H1 (cell line): ENCODE measurements at regions not wholly inside any gene's neighbourhood (a gene's known extent, or its start where the extent isn't known, plus 50 kb on each side); places are given as distances from the start of the nearest gene placed in this dataset.

ENCODE experiments used
- CTCF ChIA-PET: fragments of 300-600 bp; sonication (Branson Sonifier 250); formaldehyde crosslinking; loops from one replicate; lab custom pipeline; 2021; ENCODE audit not compliant: partially characterized antibody; lab: Charles Lee
- POLR2A ChIA-PET: fragments of 300-600 bp; sonication (Branson Sonifier 250); formaldehyde crosslinking; loops from one replicate; lab custom pipeline; 2021; ENCODE audit warnings: inconsistent platforms; ENCODE audit not compliant: partially characterized antibody; lab: Charles Lee
- DNase-seq, 2 experiments: peaks; one replicate each; pipeline versions ENCODE4 v3.0.0 to v3.0.0-alpha.2; 2010 to 2022; ENCODE audit warnings: low spot score in 2 of 2, low read depth in 1 of 2, mixed read lengths in 1 of 2
- FAIRE-seq: peaks from 2 replicates; lab custom pipeline; 2011; peaks lifted over from hg19 to GRCh38; lab: Jason Lieb, UNC
- H2AFZ ChIP-seq: 2 replicates; pipeline ENCODE4 v1.8.1; 2012; ENCODE audit warnings: low read length, inconsistent platforms
- H2AK5ac ChIP-seq: 2 replicates; pipeline ENCODE4 v1.6.1; 2013; ENCODE audit warnings: low read depth, low read length
- H2BK120ac ChIP-seq: replicated peaks from 2 replicates; pipeline ENCODE3; 2013; ENCODE audit warnings: low read depth, low read length, inconsistent platforms
- H2BK12ac ChIP-seq: 2 replicates; pipeline ENCODE4 v1.6.1; 2013; ENCODE audit warnings: low read depth, low read length
- H2BK15ac ChIP-seq: 2 replicates; pipeline ENCODE4 v1.6.1; 2013; ENCODE audit warnings: low read length
- H2BK20ac ChIP-seq: 2 replicates; pipeline ENCODE4 v1.6.1; 2013; ENCODE audit warnings: low read length
- H2BK5ac ChIP-seq: 2 replicates; pipeline ENCODE4 v1.6.1; 2013; ENCODE audit warnings: low read depth, low read length
- H3K14ac ChIP-seq: 2 replicates; pipeline ENCODE4 v1.6.1; 2013; ENCODE audit warnings: inconsistent platforms; ENCODE audit not compliant: insufficient read length
- H3K18ac ChIP-seq: 2 replicates; pipeline ENCODE4 v1.6.1; 2013; ENCODE audit warnings: low read length; ENCODE audit errors: extremely low read depth
- H3K23ac ChIP-seq: 2 replicates; pipeline ENCODE4 v1.6.1; 2013; ENCODE audit warnings: inconsistent platforms; ENCODE audit not compliant: insufficient read length
- H3K23me2 ChIP-seq: 2 replicates; pipeline ENCODE4 v1.6.1; 2013; ENCODE audit warnings: low read depth, low read length
- H3K27ac ChIP-seq: 2 replicates; pipeline ENCODE4 v1.6.1; 2011; ENCODE audit warnings: low read depth, low read length, inconsistent platforms
- H3K27me3 ChIP-seq, 4 experiments: replicated peaks in 1 of 4; 1 replicate in 1 of 4; 2 replicates in 3 of 4; pipeline versions ENCODE4 v1.6.1 to v1.8.1; 2011 to 2013; ENCODE audit warnings: low read length in 3 of 4, mild to moderate bottlenecking in 3 of 4, inconsistent platforms in 2 of 4, mixed read lengths in 2 of 4, moderate library complexity in 1 of 4; ENCODE audit not compliant: control insufficient read depth in 3 of 4, insufficient read depth in 3 of 4; ENCODE audit errors: extremely low read depth in 1 of 4
- H3K36me3 ChIP-seq, 4 experiments: 2 replicates each; pipeline versions ENCODE4 v1.6.1 to v1.8.1; 2011 to 2013; ENCODE audit warnings: mild to moderate bottlenecking in 4 of 4, low read length in 3 of 4, moderate library complexity in 2 of 4, control low read depth in 1 of 4, inconsistent platforms in 1 of 4; ENCODE audit not compliant: insufficient read depth in 4 of 4, control insufficient read depth in 2 of 4
- H3K4ac ChIP-seq: replicated peaks from 2 replicates; pipeline ENCODE3; 2013; ENCODE audit warnings: low read length, low read depth, mixed read lengths, inconsistent platforms; ENCODE audit not compliant: insufficient read length
- H3K4me1 ChIP-seq, 4 experiments: replicated peaks in 1 of 4; 1 replicate in 1 of 4; 2 replicates in 3 of 4; pipeline versions ENCODE4 v1.6.1 to v1.8.1; 2011 to 2013; ENCODE audit warnings: low read length in 3 of 4, inconsistent platforms in 2 of 4, mixed read lengths in 1 of 4; ENCODE audit not compliant: insufficient read depth in 4 of 4, control insufficient read depth in 3 of 4
- H3K4me2 ChIP-seq, 2 experiments: 2 replicates each; pipeline versions ENCODE4 v1.6.1 to v1.8.1; 2011 to 2013; ENCODE audit warnings: low read depth in 2 of 2, low read length in 2 of 2, control low read depth in 1 of 2, inconsistent platforms in 1 of 2, mild to moderate bottlenecking in 1 of 2; ENCODE audit not compliant: insufficient read depth in 1 of 2
- H3K4me3 ChIP-seq, 4 experiments: fragments of 200-600, 300-600 bp in 1 of 4; sonication (generic), shearing (Covaris generic), sonication (Bioruptor Twin) in 1 of 4; 2 replicates each; pipeline versions ENCODE4 v1.5.1 to v1.8.1; 2011 to 2016; ENCODE audit warnings: low read length in 4 of 4, low read depth in 3 of 4, control low read depth in 2 of 4, inconsistent platforms in 2 of 4, mild to moderate bottlenecking in 2 of 4, mixed read lengths in 1 of 4, moderate library complexity in 1 of 4; ENCODE audit not compliant: insufficient read depth in 2 of 4; ENCODE audit errors: extremely low read depth in 1 of 4
- H3K56ac ChIP-seq: replicated peaks from 2 replicates; pipeline ENCODE3; 2013; ENCODE audit warnings: low read depth, mild to moderate bottlenecking, mixed read lengths, low read length, inconsistent platforms; ENCODE audit not compliant: insufficient read length
- H3K79me1 ChIP-seq: 2 replicates; pipeline ENCODE4 v1.6.1; 2013; ENCODE audit warnings: low read depth, low read length, control low read depth
- H3K79me2 ChIP-seq, 2 experiments: 2 replicates each; pipeline versions ENCODE4 v1.6.1 to v1.8.1; 2012 to 2013; ENCODE audit warnings: low read length in 2 of 2, mild to moderate bottlenecking in 2 of 2, inconsistent platforms in 1 of 2; ENCODE audit not compliant: insufficient read depth in 2 of 2, control insufficient read depth in 1 of 2
- H3K9ac ChIP-seq, 4 experiments: replicated peaks in 1 of 4; 1 replicate in 1 of 4; 2 replicates in 3 of 4; pipeline versions ENCODE4 v1.6.1 to v1.8.1; 2011 to 2013; ENCODE audit warnings: low read depth in 3 of 4, low read length in 3 of 4, control low read depth in 2 of 4, mild to moderate bottlenecking in 2 of 4, moderate library complexity in 2 of 4, inconsistent platforms in 1 of 4; ENCODE audit errors: extremely low read depth in 1 of 4
- H3K9me3 ChIP-seq, 2 experiments: 2 replicates each; pipeline versions ENCODE4 v1.6.1 to v1.8.1; 2012 to 2013; ENCODE audit warnings: mild to moderate bottlenecking in 2 of 2, moderate library complexity in 2 of 2, control low read depth in 1 of 2, inconsistent platforms in 1 of 2, low read depth in 1 of 2, low read length in 1 of 2, mixed read lengths in 1 of 2; ENCODE audit not compliant: insufficient read depth in 2 of 2
- H4K20me1 ChIP-seq, 2 experiments: replicated peaks in 1 of 2; 2 replicates each; pipeline versions ENCODE3 to v1.8.1; 2011 to 2013; ENCODE audit warnings: inconsistent platforms in 2 of 2, low read length in 2 of 2, mild to moderate bottlenecking in 1 of 2; ENCODE audit not compliant: insufficient read depth in 2 of 2, control insufficient read depth in 1 of 2
- H4K5ac ChIP-seq: 2 replicates; pipeline ENCODE4 v1.6.1; 2013; ENCODE audit warnings: low read length, low read depth, mixed read lengths, inconsistent platforms; ENCODE audit not compliant: insufficient read length
- H4K8ac ChIP-seq: 2 replicates; pipeline ENCODE4 v1.8.0; 2013; ENCODE audit warnings: mild to moderate bottlenecking, moderate library complexity, low read length, inconsistent platforms; ENCODE audit not compliant: insufficient read depth; ENCODE audit errors: extremely low read depth
- H4K91ac ChIP-seq: replicated peaks from 2 replicates; pipeline ENCODE3; 2013; ENCODE audit warnings: low read length, mixed read lengths, inconsistent platforms; ENCODE audit not compliant: insufficient read length
- KDM4A ChIP-seq: IDR thresholded peaks from one replicate; pipeline ENCODE4 v1.7.1; 2012; ENCODE audit warnings: low read depth, mild to moderate bottlenecking, moderate library complexity, low read length, inconsistent platforms; ENCODE audit not compliant: severe bottlenecking
- MAFK ChIP-seq: IDR thresholded peaks from 2 replicates; pipeline ENCODE4 v1.6.1; 2012; ENCODE audit warnings: low read depth, mild to moderate bottlenecking, improper control_type of control experiment, low read length
- POLR2AphosphoS5 ChIP-seq: IDR thresholded peaks from 2 replicates; pipeline ENCODE4 v1.6.1; 2011; ENCODE audit warnings: low read depth, low read length
- TEAD4 ChIP-seq: IDR thresholded peaks from 2 replicates; pipeline ENCODE4 v1.6.1; 2012; ENCODE audit warnings: low read depth, low read length, inconsistent platforms, mixed read lengths
- WGBS, 2 experiments: shearing (Covaris generic) in 1 of 2; methylation state at CpG; one replicate each; pipeline versions ENCODE4 v1.1.6 to v1.1.7; 2013 to 2015; ENCODE audit warnings: low lambda C conversion rate in 2 of 2, mixed read lengths in 2 of 2, inconsistent platforms in 1 of 2, low coverage in 1 of 2, missing lambda C conversion rate in 1 of 2; ENCODE audit not compliant: insufficient replicate concordance in 2 of 2, insufficient coverage in 1 of 2, insufficient read length in 1 of 2; ENCODE audit errors: extremely low coverage in 1 of 2, missing lambda C conversion rate in 1 of 2; 5-methylcytosine and 5-hydroxymethylcytosine counted together
- TF ChIP-seq, protein P1 (sequence below), 3 experiments: IDR thresholded peaks; 1 replicate in 2 of 3; 2 replicates in 1 of 3; pipeline versions ENCODE4 v1.5.1 to v1.6.1; 2011; ENCODE audit warnings: low read length in 3 of 3, mild to moderate bottlenecking in 3 of 3, inconsistent platforms in 2 of 3, low read depth in 1 of 3, moderate library complexity in 1 of 3; ENCODE audit not compliant: insufficient read depth in 1 of 3; ENCODE audit errors: control extremely low read depth in 1 of 3

- Histone ChIP-seq H3K79me2 (no peaks in the 10 kb centered on the region), H2BK120ac (no peak overlapping the region), H3K23me2 (no peaks in the 10 kb centered on the region), H3K9me3 (no peaks in the 10 kb centered on the region), H3K14ac (no peak overlapping the region), H2BK20ac (no peak overlapping the region), H2AFZ (no peak overlapping the region), H4K5ac (no peak overlapping the region), H2BK15ac (no peak overlapping the region), H3K56ac (no peak overlapping the region), H4K91ac (no peak overlapping the region), H3K9ac (no peak overlapping the region), H4K8ac (no peak overlapping the region), H3K23ac (no peak overlapping the region), H3K4me2 (no peak overlapping the region), H3K4me3 (no peak overlapping the region), H2BK12ac (no peak overlapping the region), H4K20me1 (no peaks in the 10 kb centered on the region), H2BK5ac (no peak overlapping the region), H3K27me3 (no peaks in the 10 kb centered on the region)
- no peak for DNase-seq
- no peak for FAIRE-seq
- POLR2A ChIA-PET = no interaction called here
- TF ChIP-seq POLR2AphosphoS5 = no peak
- peak; percentile 80 for TF ChIP-seq MAFK
- TF ChIP-seq TEAD4 = no peak
- TF ChIP-seq, protein P1, sequence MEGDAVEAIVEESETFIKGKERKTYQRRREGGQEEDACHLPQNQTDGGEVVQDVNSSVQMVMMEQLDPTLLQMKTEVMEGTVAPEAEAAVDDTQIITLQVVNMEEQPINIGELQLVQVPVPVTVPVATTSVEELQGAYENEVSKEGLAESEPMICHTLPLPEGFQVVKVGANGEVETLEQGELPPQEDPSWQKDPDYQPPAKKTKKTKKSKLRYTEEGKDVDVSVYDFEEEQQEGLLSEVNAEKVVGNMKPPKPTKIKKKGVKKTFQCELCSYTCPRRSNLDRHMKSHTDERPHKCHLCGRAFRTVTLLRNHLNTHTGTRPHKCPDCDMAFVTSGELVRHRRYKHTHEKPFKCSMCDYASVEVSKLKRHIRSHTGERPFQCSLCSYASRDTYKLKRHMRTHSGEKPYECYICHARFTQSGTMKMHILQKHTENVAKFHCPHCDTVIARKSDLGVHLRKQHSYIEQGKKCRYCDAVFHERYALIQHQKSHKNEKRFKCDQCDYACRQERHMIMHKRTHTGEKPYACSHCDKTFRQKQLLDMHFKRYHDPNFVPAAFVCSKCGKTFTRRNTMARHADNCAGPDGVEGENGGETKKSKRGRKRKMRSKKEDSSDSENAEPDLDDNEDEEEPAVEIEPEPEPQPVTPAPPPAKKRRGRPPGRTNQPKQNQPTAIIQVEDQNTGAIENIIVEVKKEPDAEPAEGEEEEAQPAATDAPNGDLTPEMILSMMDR (IDR thresholded peaks at IDR 0.05; ENCODE audit: control extremely low read depth in 1 of 3, insufficient read depth in 1 of 3, low read depth in 1 of 3, low read length in 3 of 3) = no peak
- no peak for TF ChIP-seq KDM4A
- TF ChIP-seq, all 59 proteins: peak for 1
- Histone ChIP-seq H3K4me1 (peaks cover 0 to 3% (median 0%) of the 10 kb centered on the region in 4 experiments; a peak in 1 of 7 replicates), H3K4ac (no peak overlapping the region), H3K79me1 (no peaks in the 10 kb centered on the region), H3K18ac (no peak overlapping the region), H2AK5ac (no peak overlapping the region), H3K36me3 (no peaks in the 10 kb centered on the region), H3K27ac (no peak overlapping the region)
- CTCF ChIA-PET = interaction anchor here (0.9 to 5.1 kb wide), 7 partner anchors 16 to 859 kb away, joined by 3 to 50 read pairs (median 8); partner anchors contain the start of gene ALK
- 96% methylated on average over 4 of the region's 4 CpGs; no CpG with 5 or more reads in 1 of the 2 experiments for WGBS, 2 experiments
Observed at GRCh38 chr2:30073523-30073922, 73.3 kb upstream of the YPEL5 start.
